GM23338 (cell line): ENCODE measurements at regions not wholly inside any gene's neighbourhood (a gene's known extent, or its start where the extent isn't known, plus 50 kb on each side); places are given as distances from the start of the nearest gene placed in this dataset.

ENCODE experiments used
- ATAC-seq: fragments of 200-7000 bp; cut with Tn5 transposase; 3 replicates; pipeline ENCODE4 v1.9.1; 2020
- DNase-seq: peaks from one replicate; pipeline ENCODE4 v3.0.0-alpha.2; 2015; ENCODE audit warnings: low spot score
- H2AFZ ChIP-seq: fragments of 200-600 bp; sonication (generic); 2 replicates; pipeline ENCODE4 v1.8.0; 2016; ENCODE audit warnings: antibody characterized with exemption, mild to moderate bottlenecking, moderate library complexity
- H3F3A ChIP-seq: fragments of 200-600 bp; sonication (generic); replicated peaks from 2 replicates; pipeline ENCODE4 v1.8.0; 2017; ENCODE audit warnings: antibody characterized with exemption, mixed run types, low read depth
- H3K27ac ChIP-seq: fragments of 200-600 bp; sonication (generic); 2 replicates; pipeline ENCODE4 v1.6.1; 2016; ENCODE audit warnings: low read depth
- H3K27me3 ChIP-seq: fragments of 200-600 bp; sonication (generic); 2 replicates; pipeline ENCODE4 v1.8.0; 2016; ENCODE audit warnings: mild to moderate bottlenecking, mixed run types, moderate library complexity; ENCODE audit not compliant: insufficient read depth
- H3K36me3 ChIP-seq: fragments of 200-600 bp; sonication (generic); 2 replicates; pipeline ENCODE4 v1.8.0; 2016; ENCODE audit warnings: mild to moderate bottlenecking; ENCODE audit not compliant: insufficient read depth
- H3K4me1 ChIP-seq: fragments of 200-600 bp; sonication (generic); 2 replicates; pipeline ENCODE4 v1.8.0; 2016; ENCODE audit warnings: mild to moderate bottlenecking, moderate library complexity; ENCODE audit not compliant: insufficient read depth
- H3K4me2 ChIP-seq: fragments of 200-600 bp; sonication (generic); 2 replicates; pipeline ENCODE4 v1.7.1; 2017; ENCODE audit warnings: mixed run types
- H3K4me3 ChIP-seq: fragments of 200-600 bp; sonication (generic); 2 replicates; pipeline ENCODE4 v1.6.1; 2016; ENCODE audit warnings: mixed run types
- H3K79me2 ChIP-seq: fragments of 200-600 bp; sonication (generic); replicated peaks from 2 replicates; pipeline ENCODE4 v1.8.0; 2017; ENCODE audit warnings: mild to moderate bottlenecking; ENCODE audit not compliant: insufficient read depth
- H3K9me2 ChIP-seq: fragments of 200-600 bp; sonication (generic); 2 replicates; pipeline ENCODE4 v1.8.0; 2017; ENCODE audit not compliant: insufficient read depth
- H4K20me1 ChIP-seq: fragments of 200-600 bp; sonication (generic); replicated peaks from 2 replicates; pipeline ENCODE4 v1.8.0; 2017; ENCODE audit warnings: mild to moderate bottlenecking; ENCODE audit not compliant: insufficient read depth
- H3K27ac Mint-ChIP-seq: 2 replicates; pipeline ENCODE4 v1.8.0; 2020; ENCODE audit warnings: inconsistent platforms, mild to moderate bottlenecking, moderate library complexity, mixed read lengths
- H3K27me3 Mint-ChIP-seq: 3 replicates; pipeline ENCODE4 v1.8.0; 2022; ENCODE audit warnings: low read depth, mild to moderate bottlenecking, moderate library complexity, mixed read lengths, inconsistent platforms; ENCODE audit not compliant: insufficient read depth, poor library complexity
- H3K36me3 Mint-ChIP-seq: 3 replicates; pipeline ENCODE4 v1.8.0; 2021; ENCODE audit warnings: low read depth, mild to moderate bottlenecking, inconsistent platforms, moderate library complexity, mixed read lengths
- H3K4me1 Mint-ChIP-seq: 3 replicates; pipeline ENCODE4 v1.8.0; 2020; ENCODE audit warnings: mild to moderate bottlenecking, inconsistent platforms, mixed read lengths
- H3K4me3 Mint-ChIP-seq: 3 replicates; pipeline ENCODE4 v1.8.0; 2021; ENCODE audit warnings: moderate library complexity, mild to moderate bottlenecking, inconsistent platforms, mixed read lengths
- H3K9me3 Mint-ChIP-seq: 3 replicates; pipeline ENCODE4 v1.8.0; 2020; ENCODE audit warnings: moderate library complexity, mild to moderate bottlenecking, inconsistent platforms, mixed read lengths
- CTCF ChIP-seq, 2 experiments: fragments of 200-600 bp in 1 of 2; sonication (generic) in 1 of 2; conservative IDR thresholded peaks; 2 replicates each; pipeline versions ENCODE4 v1.5.1 to v1.6.1; 2016 to 2017; ENCODE audit warnings: antibody characterized with exemption in 2 of 2, low read depth in 2 of 2, mild to moderate bottlenecking in 2 of 2, moderate library complexity in 1 of 2
- ETS1 ChIP-seq: IDR thresholded peaks from 2 replicates; pipeline ENCODE4 v1.6.1; 2016; ENCODE audit warnings: antibody characterized with exemption
- EZH2 ChIP-seq: fragments of 200-600 bp; sonication (generic); IDR thresholded peaks from one replicate; pipeline ENCODE4 v1.8.0; 2017; ENCODE audit warnings: antibody characterized with exemption, mild to moderate bottlenecking, low read depth; ENCODE audit not compliant: unreplicated experiment
- EZH2phosphoT487 ChIP-seq: fragments of 200-600 bp; sonication (generic); IDR thresholded peaks from one replicate; pipeline ENCODE4 v1.8.1; 2018; ENCODE audit warnings: antibody characterized with exemption; ENCODE audit not compliant: unreplicated experiment
- JUNB ChIP-seq: IDR thresholded peaks from one replicate; pipeline ENCODE4 v1.6.1; 2016; ENCODE audit warnings: antibody characterized with exemption; ENCODE audit not compliant: unreplicated experiment
- NANOG ChIP-seq: IDR thresholded peaks from 2 replicates; pipeline ENCODE4 v1.6.1; 2016; ENCODE audit warnings: antibody characterized with exemption, borderline replicate concordance
- POLR2AphosphoS5 ChIP-seq: IDR thresholded peaks from 2 replicates; pipeline ENCODE4 v1.6.1; 2016; ENCODE audit warnings: antibody characterized with exemption, low read depth
- REST ChIP-seq: IDR thresholded peaks from one replicate; pipeline ENCODE4 v1.6.1; 2018; ENCODE audit warnings: antibody characterized with exemption; ENCODE audit not compliant: unreplicated experiment
- ZNF114 ChIP-seq: fragments of 250-450 bp; sonication (Bioruptor Pico); IDR thresholded peaks from 2 replicates; pipeline ENCODE4 v1.5.0; 2020; ENCODE audit warnings: mild to moderate bottlenecking, moderate library complexity
- ZNF331 ChIP-seq: fragments of 250-450 bp; sonication (Bioruptor Pico); IDR thresholded peaks from 2 replicates; pipeline ENCODE4 v1.5.0; 2020; ENCODE audit warnings: low read depth, mild to moderate bottlenecking, moderate library complexity

- TF ChIP-seq REST (no peak), EZH2phosphoT487 (no peak), ZNF331 (CRISPR knock-in tag) (no peak)
Measured at GRCh38 chr15:61308437-61308836, 79.3 kb upstream of the RORA start (continued).

GRCh38 chr15:61307474-61307873 is 78.4 kb upstream of the RORA start:
- H3K36me3 Mint-ChIP-seq = no peaks in the 10 kb centered on the region
- Histone ChIP-seq H4K20me1 (no peaks in the 10 kb centered on the region), H3K4me2 (no peak overlapping the region), H3K4me3 (no peak overlapping the region), H3K79me2 (no peaks in the 10 kb centered on the region), H3K4me1 (no peaks in the 10 kb centered on the region), H3K27me3 (no peaks in the 10 kb centered on the region), H3F3A (no peaks in the 10 kb centered on the region), H3K27ac (no peak overlapping the region), H2AFZ (no peak overlapping the region), H3K36me3 (no peaks in the 10 kb centered on the region), H3K9me2 (no peaks in the 10 kb centered on the region)
- H3K27ac Mint-ChIP-seq = no peak overlapping the region
- ATAC-seq (no peak), DNase-seq (no peak)
- no peaks in the 10 kb centered on the region for H3K9me3 Mint-ChIP-seq
- no peaks in the 10 kb centered on the region for H3K4me1 Mint-ChIP-seq
- H3K27me3 Mint-ChIP-seq = no peaks in the 10 kb centered on the region
- H3K4me3 Mint-ChIP-seq = no peak overlapping the region
- TF ChIP-seq NANOG (no peak), ETS1 (no peak), POLR2AphosphoS5 (no peak), ZNF331 (CRISPR knock-in tag) (no peak), REST (no peak), JUNB (no peak), ZNF114 (CRISPR knock-in tag) (no peak), CTCF (conservative IDR thresholded peaks at IDR 0.05; ENCODE audit: low read depth in 2 of 2) (no peak), EZH2 (no peak)
